ENCODE measurements at regions not wholly inside any gene's neighbourhood (a gene's known extent, or its start where the extent isn't known, plus 50 kb on each side); places are given as distances from the start of the nearest gene placed in this dataset.

- no peak for TF ChIP-seq CTCF (conservative IDR thresholded peaks at IDR 0.05 in 1 of 2, IDR thresholded peaks at IDR 0.05 in 1 of 2; ENCODE audit: extremely low read depth in 1 of 2, insufficient read depth in 1 of 2, low read depth in 1 of 2, low read length in 2 of 2)
- TF ChIP-seq EZH2 (IDR thresholded peaks at IDR 0.05; ENCODE audit: borderline replicate concordance, low read length): no peak
Observed at GRCh38 chr11:81359476-81359875, 1374.2 kb downstream of the FAM181B start.

All from mammary epithelial cell (primary cell).